Cardiac muscle cell (in vitro differentiated cells and primary cell): ENCODE measurements at regions not wholly inside any gene's neighbourhood (a gene's known extent, or its start where the extent isn't known, plus 50 kb on each side); places are given as distances from the start of the nearest gene placed in this dataset.
A peak's percentile ranks its signal among the peaks of the same experiment; 100 is the strongest.

ENCODE experiments used
- DNase-seq, 2 donors: peaks; one replicate each; pipeline versions ENCODE4 v3.0.0 to v3.0.0-alpha.2; 2010 to 2017; ENCODE audit warnings: low read depth in 1 of 2, low spot score in 1 of 2
- H3K27ac ChIP-seq: fragments of 200-600 bp; sonication (generic); 2 replicates; pipeline ENCODE4 v1.5.1; 2016
- H3K27me3 ChIP-seq: fragments of 200-600 bp; sonication (generic); 2 replicates; pipeline ENCODE4 v1.6.0; 2016; ENCODE audit warnings: control low read depth
- H3K36me3 ChIP-seq: fragments of 200-600 bp; sonication (generic); 2 replicates; pipeline ENCODE4 v1.5.1; 2016; ENCODE audit warnings: control low read depth
- H3K4me1 ChIP-seq: fragments of 200-600 bp; sonication (generic); 2 replicates; pipeline ENCODE4 v1.8.1; 2017; ENCODE audit warnings: low read depth, mild to moderate bottlenecking, mixed run types
- H3K4me3 ChIP-seq: fragments of 200-600 bp; sonication (generic); 2 replicates; pipeline ENCODE4 v1.5.1; 2016; ENCODE audit warnings: mild to moderate bottlenecking
- H3K9me3 ChIP-seq: fragments of 200-600 bp; sonication (generic); 2 replicates; pipeline ENCODE4 v1.5.1; 2017; ENCODE audit warnings: low read depth, mild to moderate bottlenecking, control low read depth
- CTCF ChIP-seq: IDR thresholded peaks from 2 replicates; pipeline ENCODE4 v1.5.1; 2012; ENCODE audit warnings: low read depth, mild to moderate bottlenecking, low read length

GRCh38 chr1:115184951-115185331, 95.6 kb upstream of the TSPAN2 start:
- H3K36me3 ChIP-seq: no peaks in the 10 kb centered on the region
- H3K9me3 ChIP-seq: no peaks in the 10 kb centered on the region
- no peaks in the 10 kb centered on the region for H3K27me3 ChIP-seq
- no peak for TF ChIP-seq CTCF
- peaks cover 24% of the 10 kb centered on the region for H3K4me1 ChIP-seq
- no peak for DNase-seq
- peak overlapping the region; percentile 14 for H3K27ac ChIP-seq
- H3K4me3 ChIP-seq: no peak overlapping the region

- peaks cover 19% of the 10 kb centered on the region for H3K4me1 ChIP-seq
- H3K36me3 ChIP-seq: no peaks in the 10 kb centered on the region
- H3K9me3 ChIP-seq: no peaks in the 10 kb centered on the region
- TF ChIP-seq CTCF: no peak
- DNase-seq: peak in 1 of 2 donors; percentile 27
- H3K27me3 ChIP-seq: no peaks in the 10 kb centered on the region
- H3K4me3 ChIP-seq: no peak overlapping the region
- peak overlapping the region; percentile 14 for H3K27ac ChIP-seq
Measured at GRCh38 chr1:115184260-115184950, 95.1 kb upstream of the TSPAN2 start.

- H3K4me3 ChIP-seq: no peak overlapping the region
Measured at GRCh38 chr1:115183721-115184259, 94.5 kb upstream of the TSPAN2 start.

GRCh38 chr1:115183158-115183557, 93.9 kb upstream of the TSPAN2 start:
- H3K4me3 ChIP-seq: no peak overlapping the region
- DNase-seq: no peak
- no peak for TF ChIP-seq CTCF
- peaks cover 10% of the 10 kb centered on the region for H3K4me1 ChIP-seq
- H3K27ac ChIP-seq: no peak overlapping the region
- no peaks in the 10 kb centered on the region for H3K27me3 ChIP-seq
- no peaks in the 10 kb centered on the region for H3K9me3 ChIP-seq
- H3K36me3 ChIP-seq: no peaks in the 10 kb centered on the region

More at GRCh38 chr1:115183721-115184259, 94.5 kb upstream of the TSPAN2 start:
- DNase-seq: no peak
- Histone ChIP-seq H3K27ac (peak overlapping the region; percentile 14), H3K27me3 (no peaks in the 10 kb centered on the region), H3K36me3 (no peaks in the 10 kb centered on the region), H3K9me3 (no peaks in the 10 kb centered on the region), H3K4me1 (peaks cover 13% of the 10 kb centered on the region)
- TF ChIP-seq CTCF: no peak

DNA sequence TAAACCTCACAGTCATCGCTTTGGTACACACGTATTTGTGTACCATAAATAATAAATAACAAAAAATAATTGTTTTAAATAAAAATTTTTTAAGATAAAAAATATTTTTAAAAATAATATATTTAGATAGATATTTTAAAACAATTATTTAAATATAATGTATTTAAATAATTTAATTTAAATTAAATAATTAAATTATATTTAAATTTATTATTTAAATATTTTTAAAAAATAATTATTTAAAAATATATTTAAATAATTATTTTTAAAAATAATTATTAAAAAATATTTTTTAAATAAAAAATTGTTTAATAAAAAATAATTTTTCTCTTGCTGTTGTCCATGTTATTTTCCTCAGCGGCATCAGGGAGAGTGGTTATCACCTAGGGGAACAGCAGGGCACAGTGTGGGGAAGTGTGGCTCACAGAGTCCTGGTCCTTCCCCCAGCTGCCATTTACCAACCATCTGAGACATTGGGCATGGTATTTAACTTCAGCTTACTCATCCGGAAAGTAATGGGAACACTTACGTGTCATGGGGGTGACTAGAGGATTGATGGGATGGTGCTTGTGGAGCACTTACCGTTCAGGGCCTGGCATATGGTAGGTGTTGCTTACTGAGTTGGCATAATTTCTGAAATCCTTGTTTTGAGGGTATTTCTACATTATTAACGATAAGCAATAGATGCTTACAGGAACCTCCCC, 92.9 kb upstream of the TSPAN2 start:
- peaks cover 10% of the 10 kb centered on the region for H3K4me1 ChIP-seq
- H3K4me3 ChIP-seq: no peak overlapping the region
- no peak for DNase-seq
- no peaks in the 10 kb centered on the region for H3K9me3 ChIP-seq
- no peak overlapping the region for H3K27ac ChIP-seq
- no peak for TF ChIP-seq CTCF
- H3K36me3 ChIP-seq: no peaks in the 10 kb centered on the region
- no peaks in the 10 kb centered on the region for H3K27me3 ChIP-seq
